NCI-H146 treated with DMSO at 0.1 percent for 48 hours (cell line): ENCODE measurements at regions not wholly inside any gene's neighbourhood (a gene's known extent, or its start where the extent isn't known, plus 50 kb on each side); places are given as distances from the start of the nearest gene placed in this dataset.
A peak's percentile ranks its signal among the peaks of the same experiment; 100 is the strongest.
"Not testable (repeated sequence)": the region's sequence is repeated elsewhere in the genome, so short reads cannot be mapped to it uniquely, and the experiment has no call there.

ENCODE experiments used
- DNase-seq: peaks from one replicate; lab custom pipeline; 2025; ENCODE audit not compliant: unreplicated experiment; lab: John Stamatoyannopoulos, UW

GRCh38 chr12:58621126-58621525 lies 299.2 kb downstream of the LRIG3 start:
- DNase-seq = no peak

- DNase-seq = no peak
Measured at GRCh38 chr12:58629376-58629775, 290.9 kb downstream of the LRIG3 start.

DNA sequence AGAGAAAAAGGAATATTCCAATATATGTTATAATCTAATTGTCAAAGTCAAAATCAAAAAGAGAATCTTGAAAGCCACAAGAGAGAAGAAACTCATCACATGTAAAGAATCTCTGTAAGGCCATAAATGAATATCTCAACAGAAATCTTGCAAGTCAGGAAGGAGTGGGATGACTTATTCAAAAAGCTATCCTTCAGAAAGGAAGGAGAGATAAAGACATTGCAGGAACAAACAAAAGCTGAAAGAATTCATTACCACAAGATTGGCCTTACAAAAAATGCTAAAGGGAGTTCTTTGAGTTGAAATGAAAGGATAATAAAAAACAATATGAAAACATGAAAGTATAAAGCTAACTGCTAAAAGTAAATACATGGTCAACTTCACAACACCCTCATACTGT lies 286.8 kb downstream of the LRIG3 start:
- DNase-seq = no peak

- DNase-seq = peak; percentile 99
Measured at GRCh38 chr12:58639318-58639934, 280.9 kb downstream of the LRIG3 start.

- DNase-seq = no peak
Measured at GRCh38 chr12:58640314-58640713, 280.0 kb downstream of the LRIG3 start.

DNA sequence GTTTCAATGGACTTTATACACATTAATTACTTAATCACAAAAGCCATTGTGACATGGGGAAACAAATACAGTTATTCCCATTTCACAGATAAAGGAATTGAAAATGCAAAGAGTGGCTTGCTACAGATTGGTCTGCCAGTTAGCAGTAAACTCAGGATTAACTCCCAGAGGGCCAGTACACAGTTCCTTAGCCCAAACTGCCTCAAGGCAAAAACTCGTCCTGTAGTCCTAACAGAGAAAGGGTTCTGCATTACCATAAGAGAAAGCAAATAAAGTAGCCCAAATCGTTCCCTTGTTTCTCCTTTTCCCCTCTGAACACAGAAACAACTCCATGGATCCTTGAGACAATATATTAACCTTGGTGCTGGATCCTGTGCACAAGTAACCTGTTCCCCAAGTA lies 274.4 kb downstream of the LRIG3 start:
- DNase-seq = no peak

DNA sequence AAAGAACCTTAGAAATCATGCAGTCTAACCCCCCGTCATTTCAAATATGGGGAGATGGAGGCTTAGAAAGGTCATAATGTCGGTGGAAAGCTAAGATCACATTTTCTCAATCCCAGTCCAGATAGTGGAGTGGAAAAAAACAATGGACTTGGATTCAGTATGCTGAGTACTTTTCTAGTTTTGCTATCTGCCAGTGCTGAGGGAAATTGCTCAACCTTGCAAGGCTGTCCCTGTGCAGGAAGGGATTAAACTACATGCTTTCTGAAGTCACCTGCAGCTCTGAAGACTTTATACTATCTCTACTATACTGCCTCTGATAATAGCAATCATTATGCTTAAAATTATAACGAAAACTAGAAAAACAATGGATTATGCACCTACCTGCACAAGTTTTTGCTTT lies 272.8 kb downstream of the LRIG3 start:
- DNase-seq = no peak

DNA sequence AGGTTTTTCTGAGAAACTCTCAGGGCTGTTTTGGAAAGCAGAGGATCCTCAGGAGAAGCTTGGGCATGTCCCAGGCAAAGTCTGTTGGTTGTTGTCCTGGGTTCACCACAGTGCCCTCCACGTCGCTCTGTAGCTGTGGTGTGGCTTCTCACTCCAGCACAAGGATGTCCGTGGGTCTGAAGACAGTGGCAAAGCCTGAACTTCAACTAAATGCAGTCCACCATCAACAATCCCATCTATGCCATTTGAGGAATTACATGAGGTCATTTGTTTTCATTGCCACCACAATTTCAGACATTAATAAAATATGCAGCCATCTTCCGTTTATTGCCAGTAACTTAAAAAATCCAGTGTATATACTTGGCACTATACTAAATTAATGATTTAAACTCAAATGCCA lies 272.1 kb downstream of the LRIG3 start:
- DNase-seq = no peak

DNA sequence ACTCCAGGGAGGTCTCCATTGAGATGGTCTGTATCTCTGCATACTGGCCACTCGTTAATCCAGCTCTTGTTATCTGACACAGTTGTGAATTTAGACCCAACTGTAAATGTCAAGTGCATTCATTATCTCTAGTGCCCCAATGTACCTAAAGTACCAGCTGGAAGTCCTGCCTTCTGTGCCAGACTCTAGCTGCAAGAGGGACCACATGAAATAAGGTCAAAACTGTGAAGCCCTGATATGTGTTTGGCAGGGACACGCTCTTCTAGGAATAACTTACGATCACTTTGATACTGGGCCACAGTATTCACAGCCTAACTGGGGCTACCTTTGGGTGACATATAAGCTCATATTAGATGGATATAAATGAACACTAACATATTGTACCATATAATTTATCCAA lies 268.5 kb downstream of the LRIG3 start:
- DNase-seq = no peak

DNA sequence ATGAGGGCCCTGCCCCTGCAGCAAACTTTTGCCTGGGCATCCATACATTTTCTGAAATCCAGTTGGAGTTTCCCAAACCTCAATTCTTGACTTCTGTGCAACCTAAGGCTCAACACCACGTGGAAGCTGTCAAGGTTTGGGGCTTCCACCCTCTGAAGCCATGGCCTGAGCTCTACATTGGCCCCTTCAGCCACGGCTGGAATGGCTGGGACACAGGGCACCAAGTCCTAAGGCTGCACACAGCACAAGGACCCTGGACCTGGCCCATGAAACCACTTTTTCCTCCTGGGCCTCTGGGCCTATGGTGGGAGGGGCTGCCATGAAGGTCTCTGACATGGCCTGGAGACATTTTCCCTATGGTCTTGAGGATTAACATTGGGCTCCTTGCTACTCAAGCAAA lies 266.3 kb downstream of the LRIG3 start:
- no peak for DNase-seq

GRCh38 chr12:58655375-58655774 lies 264.9 kb downstream of the LRIG3 start:
- no peak for DNase-seq

DNA sequence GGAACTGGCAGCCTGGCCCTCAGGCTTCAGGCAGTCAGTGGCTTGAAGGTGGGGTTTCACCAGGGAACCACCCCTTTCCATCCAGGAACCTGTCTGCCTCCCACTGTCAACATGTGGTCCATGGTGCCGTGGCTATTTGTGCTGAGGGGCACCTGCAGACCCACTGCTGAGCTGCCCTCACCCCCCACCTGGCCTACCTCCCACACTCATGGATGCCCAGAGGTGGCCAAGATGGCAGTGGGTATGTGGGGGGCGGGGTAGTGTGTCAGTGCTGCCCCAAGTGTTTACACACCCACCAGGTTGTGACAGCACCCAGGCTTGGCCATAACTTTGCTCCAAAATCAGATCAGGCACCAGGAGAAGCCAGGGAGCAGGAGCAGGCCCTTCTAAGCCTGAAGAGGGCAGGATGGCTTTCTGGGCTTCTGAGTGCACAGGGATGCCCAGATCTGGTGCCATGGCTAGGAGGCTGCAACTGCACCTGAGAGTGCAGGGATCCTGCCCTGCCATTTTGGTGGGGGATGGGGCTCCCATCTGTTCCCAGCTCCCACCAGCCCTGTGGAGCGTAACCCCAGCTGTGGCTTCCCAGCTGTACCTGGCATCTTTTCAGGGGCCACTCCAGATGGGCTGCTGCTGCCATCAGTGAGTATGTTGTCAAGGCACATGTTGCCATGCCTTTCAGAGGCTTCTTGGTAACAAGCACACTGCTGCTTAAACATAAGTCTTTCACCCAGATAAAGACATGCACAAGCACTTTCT lies 263.9 kb downstream of the LRIG3 start:
- DNase-seq = no peak

DNA sequence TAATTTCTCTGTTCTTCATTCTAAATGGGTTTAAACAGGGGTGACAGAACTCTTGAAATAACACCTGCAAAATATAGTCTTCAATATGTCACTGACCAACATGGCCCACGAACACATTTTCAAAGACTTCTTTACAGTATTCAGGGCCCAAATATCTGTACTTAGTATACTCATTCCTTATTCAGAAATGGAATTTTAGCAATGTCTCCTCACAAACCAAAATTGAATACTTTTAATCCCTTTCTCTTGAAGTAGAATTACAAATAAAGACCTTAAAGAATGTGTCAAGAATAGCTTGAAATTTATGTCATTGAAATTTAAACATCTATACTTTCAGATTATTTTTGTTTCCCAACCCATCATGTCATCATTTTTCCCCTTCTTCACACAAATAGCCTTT lies 263.1 kb downstream of the LRIG3 start:
- no peak for DNase-seq

- DNase-seq = no peak
Measured at GRCh38 chr12:58665375-58665774, 254.9 kb downstream of the LRIG3 start.

DNA sequence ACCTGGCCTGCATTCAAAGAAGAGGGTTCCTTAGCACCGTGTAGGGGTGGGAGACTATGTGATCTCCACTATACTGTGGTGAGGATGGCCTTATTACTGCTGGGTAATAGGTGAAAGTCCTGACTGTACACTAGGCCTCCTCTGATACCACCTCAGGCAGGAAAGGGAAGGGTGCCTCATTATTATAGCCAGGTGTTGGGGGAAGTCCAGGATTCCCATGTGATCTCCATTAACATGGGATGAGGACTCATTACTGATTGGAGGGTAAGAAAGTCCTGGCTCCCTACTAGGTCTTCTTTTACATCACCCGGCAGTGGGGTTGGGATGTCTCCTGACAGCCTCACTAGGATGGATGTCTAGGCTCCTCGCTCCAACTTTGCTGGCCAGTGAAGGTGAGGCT lies 252.1 kb downstream of the LRIG3 start:
- DNase-seq = no peak

GRCh38 chr12:58668871-58669270 lies 251.4 kb downstream of the LRIG3 start:
- no peak for DNase-seq

DNA sequence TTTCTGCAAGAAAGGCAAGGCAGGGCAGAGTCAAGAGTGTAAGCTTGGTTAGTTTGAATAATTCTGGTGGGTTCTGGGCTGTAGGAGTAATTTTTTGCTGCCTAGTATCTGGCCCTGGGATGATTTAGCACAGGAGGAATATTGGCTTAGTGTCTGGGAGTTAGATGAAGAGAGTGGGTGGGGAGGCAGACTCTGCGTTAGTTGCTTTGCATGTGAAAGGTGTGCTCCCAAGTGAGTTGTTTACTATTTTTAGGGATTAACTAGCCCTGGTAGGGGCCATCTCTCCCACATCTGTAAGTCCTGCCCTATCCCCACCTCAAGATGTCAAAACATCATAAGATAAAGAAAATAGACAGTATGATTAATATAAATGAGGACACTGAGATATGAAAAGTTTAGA lies 249.7 kb downstream of the LRIG3 start:
- DNase-seq = no peak

DNA sequence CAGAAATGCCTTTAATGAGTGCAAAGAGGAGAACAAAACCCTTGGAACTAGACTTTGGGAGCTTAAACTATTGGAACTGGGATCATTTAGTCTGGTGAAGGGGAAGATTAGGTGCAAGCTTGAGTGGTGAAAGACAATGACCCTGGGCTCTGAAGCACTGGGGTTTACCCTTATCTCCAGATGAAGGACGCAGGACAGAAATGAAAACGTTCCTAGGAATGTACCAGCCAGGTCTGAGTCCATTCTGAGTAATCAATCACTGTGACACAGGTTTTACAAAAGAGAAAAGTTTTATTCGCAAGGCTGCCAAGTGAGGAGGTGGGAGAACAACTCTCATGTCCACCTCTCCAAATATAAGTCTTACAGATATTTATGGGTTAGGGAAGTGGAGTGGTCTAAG lies 249.1 kb downstream of the LRIG3 start:
- DNase-seq = no peak

DNA sequence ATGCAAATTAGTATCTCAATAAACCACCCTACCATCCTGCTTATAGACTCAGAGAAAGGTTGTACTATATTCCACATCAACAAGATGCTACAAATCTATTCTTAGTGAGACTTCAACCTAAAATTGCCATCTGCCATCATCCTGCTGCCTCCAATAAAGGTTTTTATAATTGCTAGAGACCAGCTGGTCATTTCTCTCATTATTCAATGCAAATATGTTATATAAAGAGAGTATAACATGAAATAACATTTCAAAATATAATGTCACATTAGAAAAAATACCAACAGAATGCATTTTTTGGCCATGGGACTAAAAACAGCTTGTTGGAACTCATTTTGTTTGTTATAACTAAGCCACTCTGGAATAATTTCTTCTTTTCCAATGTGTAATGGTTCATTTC lies 247.3 kb downstream of the LRIG3 start:
- no peak for DNase-seq

DNA sequence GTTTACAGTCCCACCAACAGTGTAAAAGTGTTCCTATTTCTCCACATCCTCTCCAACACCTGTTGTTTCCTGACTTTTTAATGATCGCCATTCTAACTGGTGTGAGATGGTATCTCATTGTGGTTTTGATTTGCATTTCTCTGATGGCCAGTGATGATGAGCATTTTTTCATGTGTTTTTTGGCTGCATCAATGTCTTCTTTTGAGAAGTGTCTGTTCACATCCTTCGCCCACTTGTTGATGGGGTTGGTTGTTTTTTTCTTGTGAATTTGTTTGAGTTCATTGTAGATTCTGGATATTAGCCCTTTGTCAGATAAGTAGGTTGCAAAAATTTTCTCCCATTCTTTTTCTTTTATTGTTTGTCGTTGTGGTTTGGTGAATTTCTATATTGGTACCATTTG lies 242.5 kb downstream of the LRIG3 start:
- not testable (repeated sequence) for DNase-seq

- DNase-seq = no peak
Measured at GRCh38 chr12:58678753-58679152, 241.6 kb downstream of the LRIG3 start.

DNA sequence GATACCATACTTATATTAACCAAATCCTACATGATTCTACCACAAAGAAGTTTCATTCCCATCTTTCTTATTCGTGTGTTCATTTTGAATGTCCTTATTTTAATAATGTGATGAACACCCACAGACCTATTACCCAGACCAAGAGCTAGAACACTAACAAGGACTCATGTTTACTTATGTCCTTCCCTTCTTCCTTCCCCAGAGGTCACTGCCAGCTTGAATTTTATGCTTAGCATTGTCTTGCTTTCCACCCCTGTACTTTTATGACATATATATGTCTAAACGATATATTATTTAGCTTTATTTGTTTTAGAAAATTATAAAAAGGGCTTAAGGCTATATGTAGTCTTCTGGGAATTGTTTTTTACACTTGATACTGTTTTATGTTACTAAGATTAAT lies 238.6 kb downstream of the LRIG3 start:
- DNase-seq = no peak

GRCh38 chr12:58695263-58695662 lies 225.0 kb downstream of the LRIG3 start:
- no peak for DNase-seq
